ENCODE measurements at regions not wholly inside any gene's neighbourhood (a gene's known extent, or its start where the extent isn't known, plus 50 kb on each side); places are given as distances from the start of the nearest gene placed in this dataset.

DNA sequence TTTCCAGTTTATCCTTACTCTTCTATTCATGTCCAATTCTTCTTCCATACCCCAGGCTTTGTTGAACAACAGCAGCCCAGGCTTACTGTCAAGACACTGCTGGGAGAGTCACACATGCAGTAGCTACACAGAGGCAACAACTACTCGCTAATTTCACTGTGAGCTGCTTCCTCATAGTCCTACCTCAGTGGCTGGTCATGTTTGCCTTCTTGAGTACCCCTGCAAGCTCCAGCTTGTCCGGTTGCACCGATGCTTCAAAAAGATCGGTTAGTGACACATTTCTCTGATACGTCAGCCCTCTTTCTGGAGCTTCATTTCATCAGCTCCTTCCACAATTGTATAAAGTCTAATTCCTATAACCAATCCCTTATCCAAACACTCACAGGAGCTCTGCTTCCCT is 246.7 kb upstream of the NFIA start:
- Histone ChIP-seq H3K36me3 (ENCODE audit: control insufficient read depth in 2 of 4, insufficient read depth in 4 of 4, low read length in 3 of 4) (no peaks in the 10 kb centered on the region), H2BK15ac (ENCODE audit: low read length) (no peak overlapping the region), H2BK12ac (ENCODE audit: low read depth, low read length) (no peak overlapping the region), H3K56ac (replicated peaks; ENCODE audit: insufficient read length, low read depth, low read length) (no peak overlapping the region), H3K4me3 (ENCODE audit: extremely low read depth in 1 of 4, insufficient read depth in 2 of 4, low read depth in 3 of 4, low read length in 4 of 4) (no peak overlapping the region), H3K4ac (replicated peaks; ENCODE audit: insufficient read length, low read depth, low read length) (no peak overlapping the region), H3K23me2 (ENCODE audit: low read depth, low read length) (no peaks in the 10 kb centered on the region), H3K9me3 (ENCODE audit: insufficient read depth in 2 of 2, low read depth in 1 of 2, low read length in 1 of 2) (no peaks in the 10 kb centered on the region), H4K91ac (replicated peaks; ENCODE audit: insufficient read length, low read length) (no peak overlapping the region), H3K4me2 (ENCODE audit: insufficient read depth in 1 of 2, low read depth in 2 of 2, low read length in 2 of 2) (no peak overlapping the region), H4K20me1 (replicated peaks in 1 of 2; ENCODE audit: control insufficient read depth in 1 of 2, insufficient read depth in 2 of 2, low read length in 2 of 2) (no peaks in the 10 kb centered on the region), H4K5ac (ENCODE audit: insufficient read length, low read depth, low read length) (no peak overlapping the region), H3K4me1 (replicated peaks in 1 of 4; ENCODE audit: control insufficient read depth in 3 of 4, insufficient read depth in 4 of 4, low read length in 3 of 4) (peaks cover 0 to 3% (median 0%) of the 10 kb centered on the region in 4 experiments; a peak in 2 of 7 replicates), H3K14ac (ENCODE audit: insufficient read length) (no peak overlapping the region), H3K27ac (ENCODE audit: low read depth, low read length) (no peak overlapping the region), H3K27me3 (replicated peaks in 1 of 4; ENCODE audit: control insufficient read depth in 3 of 4, extremely low read depth in 1 of 4, insufficient read depth in 3 of 4, low read length in 3 of 4) (no peaks in the 10 kb centered on the region), H3K23ac (ENCODE audit: insufficient read length) (no peak overlapping the region), H4K8ac (ENCODE audit: extremely low read depth, insufficient read depth, low read length) (no peak overlapping the region), H2AK5ac (ENCODE audit: low read depth, low read length) (no peak overlapping the region), H2BK5ac (ENCODE audit: low read depth, low read length) (no peak overlapping the region), H2AFZ (ENCODE audit: low read length) (no peak overlapping the region), H3K18ac (ENCODE audit: extremely low read depth, low read length) (no peak overlapping the region), H3K79me1 (ENCODE audit: low read depth, low read length) (no peaks in the 10 kb centered on the region), H3K79me2 (ENCODE audit: control insufficient read depth in 1 of 2, insufficient read depth in 2 of 2, low read length in 2 of 2) (no peaks in the 10 kb centered on the region), H2BK20ac (ENCODE audit: low read length) (no peak overlapping the region), H2BK120ac (replicated peaks; ENCODE audit: low read depth, low read length) (no peak overlapping the region), H3K9ac (replicated peaks in 1 of 4; ENCODE audit: extremely low read depth in 1 of 4, low read depth in 3 of 4, low read length in 3 of 4) (no peak overlapping the region)
- no peak for TF ChIP-seq SRF (IDR thresholded peaks at IDR 0.05; ENCODE audit: low read depth, low read length)
- TF ChIP-seq CTBP2 (IDR thresholded peaks at IDR 0.05; ENCODE audit: borderline replicate concordance, insufficient read depth, insufficient read length, low read length): no peak
- TF ChIP-seq EGR1 (IDR thresholded peaks at IDR 0.05; ENCODE audit: borderline replicate concordance, low read depth, low read length): no peak
- no peak for TF ChIP-seq NANOG (IDR thresholded peaks at IDR 0.05; ENCODE audit: insufficient read depth, low read depth, low read length, poor library complexity, severe bottlenecking)
- no peak for TF ChIP-seq ZNF274 (IDR thresholded peaks at IDR 0.05; ENCODE audit: borderline replicate concordance, extremely low read depth, low read length)
- TF ChIP-seq KDM5A (IDR thresholded peaks at IDR 0.05; ENCODE audit: low read length): no peak
- no peak for TF ChIP-seq JUND (IDR thresholded peaks at IDR 0.05; ENCODE audit: low read length)
- no peak for TF ChIP-seq KDM4A (IDR thresholded peaks at IDR 0.05; ENCODE audit: low read depth, low read length, severe bottlenecking)
- no peak for TF ChIP-seq RFX5 (IDR thresholded peaks at IDR 0.05; ENCODE audit: borderline replicate concordance, low read depth, low read length)
- no peak for TF ChIP-seq TAF7 (optimal IDR thresholded peaks at IDR 0.05; ENCODE audit: borderline replicate concordance, low read depth, low read length)
- TF ChIP-seq EZH2 (IDR thresholded peaks at IDR 0.05; ENCODE audit: low read depth, low read length, severe bottlenecking): no peak
- TF ChIP-seq SUZ12 (IDR thresholded peaks at IDR 0.05; ENCODE audit: low read length): no peak
- TF ChIP-seq RBBP5 (IDR thresholded peaks at IDR 0.05; ENCODE audit: borderline replicate concordance, low read depth, low read length): no peak
- ChIA-PET CTCF (ENCODE audit: partially characterized antibody) (interaction anchor here (0.6 to 1.8 kb wide), 4 partner anchors 13 to 712 kb away, joined by 3 to 4 read pairs (median 4); no protein-coding TSS in a partner anchor), POLR2A (ENCODE audit: partially characterized antibody) (no interaction called here)
- FAIRE-seq (no peak), DNase-seq (ENCODE audit: low read depth in 1 of 2, low spot score in 2 of 2) (no peak)
- 95% methylated on average over 5 of the region's 5 CpGs; no CpG with 5 or more reads in 1 of the 2 experiments for WGBS, 2 experiments (ENCODE audit: extremely low coverage in 1 of 2, insufficient coverage in 1 of 2, insufficient read length in 1 of 2, insufficient replicate concordance in 2 of 2, low coverage in 1 of 2, low lambda C conversion rate in 2 of 2, missing lambda C conversion rate in 1 of 2)
